Heart left ventricle (tissue), 16 donors: ENCODE measurements at regions not wholly inside any gene's neighbourhood (a gene's known extent, or its start where the extent isn't known, plus 50 kb on each side); places are given as distances from the start of the nearest gene placed in this dataset.

Source experiments
- ATAC-seq, 4 donors: fragments of 200-7000 bp; cut with Tn5 transposase; one replicate each; pipeline ENCODE4 v1.9.1; 2020 to 2022; ENCODE audit warnings: moderate library complexity in 4 of 4, mild to moderate bottlenecking in 3 of 4, moderate number of reproducible peaks in 1 of 4
- DNase-seq, 5 donors: peaks; one replicate each; pipeline ENCODE4 v3.0.0-alpha.2; 2020
- H3K27ac ChIP-seq, 12 donors: fragments of 200-600 bp; sonication (generic) in 4 of 12; one replicate each; pipeline versions ENCODE4 v1.5.0 to v1.8.0; 2016 to 2022; ENCODE audit warnings: mild to moderate bottlenecking in 2 of 12
- H3K27me3 ChIP-seq, 9 donors: fragments of 200-600 bp; sonication (generic) in 2 of 9; one replicate each; pipeline versions ENCODE4 v1.5.1 to v1.8.0; 2016 to 2022; ENCODE audit warnings: mild to moderate bottlenecking in 3 of 9
- H3K36me3 ChIP-seq, 9 donors: fragments of 200-600 bp; sonication (generic) in 2 of 9; one replicate each; pipeline versions ENCODE4 v1.5.0 to v1.8.0; 2018 to 2022; ENCODE audit warnings: mild to moderate bottlenecking in 2 of 9
- H3K4me1 ChIP-seq, 12 donors: fragments of 200-600 bp; sonication (generic) in 4 of 12; one replicate each; pipeline versions ENCODE4 v1.5.0 to v1.8.0; 2016 to 2022; ENCODE audit warnings: mild to moderate bottlenecking in 3 of 12
- H3K4me3 ChIP-seq, 12 donors: fragments of 200-600 bp; sonication (generic) in 4 of 12; one replicate each; pipeline versions ENCODE4 v1.5.0 to v1.8.0; 2017 to 2022; ENCODE audit warnings: mild to moderate bottlenecking in 9 of 12, moderate library complexity in 4 of 12
- H3K9me3 ChIP-seq, 12 donors: fragments of 200-600 bp; sonication (generic) in 4 of 12; one replicate each; pipeline versions ENCODE4 v1.5.0 to v1.8.0; 2016 to 2022; ENCODE audit warnings: mild to moderate bottlenecking in 1 of 12
- CTCF ChIP-seq, 12 donors: fragments of 200-600 bp; sonication (generic) in 4 of 12; IDR thresholded peaks; one replicate each; pipeline versions ENCODE4 v1.5.0 to v1.8.0; 2018 to 2022; ENCODE audit warnings: antibody characterized with exemption in 12 of 12, mild to moderate bottlenecking in 5 of 12
- POLR2A ChIP-seq, 2 donors: fragments of 450-650 bp; IDR thresholded peaks; one replicate each; pipeline ENCODE4 v1.6.1; 2017; ENCODE audit warnings: antibody characterized with exemption in 2 of 2, mild to moderate bottlenecking in 2 of 2, moderate library complexity in 2 of 2
- WGBS, 4 donors: extraction: QIAGEN DNeasy Blood & Tissue Kit in 2 of 4; methylation state at CpG; one replicate each; pipeline versions ENCODE4 v1.1.5 to v1.1.7; 2013 to 2018; 5-methylcytosine and 5-hydroxymethylcytosine counted together
- intact Hi-C, 10 donors: fragments of 100-400 bp; cut with DNase I; formaldehyde crosslinking; loops; one replicate each; pipeline versions ENCODE4 v1.11.1 to v1.14.2; 2022
- donor health status: ischemic (EF 13 %, LVEDD 7.1; RV severe dilation, severe dysfunction).
- donor health status: healthy with polysubstance abuse.
- donor health status: DM: no; HTN: yes; CAD: no.
- donor health status: DM: no; HTN: no; CAD: no.
- donor health status: ischemic (EF 25% LVEDD 6.9; RV normal size, moderate dysfunction).
- donor health status: ischemic (EF 25% LVEDD 5.7; RV mildly dilated, moderate dysfunction).
- donor health status: healthy.
- donor health status: DM: yes; HTN: yes; CAD: no.
- donor health status: ischemic (EF 35%, LVEDD 5.7; RV mildly dilated, moderate dysfunction).
- donor health status: nonischemic (EF 11% LVEDD 7.7; RV severe dilation, severe dysfunction).
- donor health status: DM: yes; HTN: yes; CAD: no.
- donor health status: PGD.
- donor health status: ischemic (EF 29% LVEDD 5.4; RV normal size, mild dysfunction).
- donor health status: nonischemic (EF 23%, LVEDD 6.1; RV moderate dilation, normal function).

- no peaks in the 10 kb centered on the region for H3K9me3 ChIP-seq
- intact Hi-C loops: no loop called here
- ATAC-seq: no peak
- DNase-seq: no peak
- WGBS, 4 donors: 32 to 41% (median 36%) methylated on average over 6 of the region's 6 CpGs
- no peak for TF ChIP-seq POLR2A (IDR thresholded peaks at IDR 0.05)
- no peak for TF ChIP-seq CTCF (IDR thresholded peaks at IDR 0.05)
- H3K27me3 ChIP-seq: peaks cover 0 to 2% (median 0%) of the 10 kb centered on the region in 9 donors
- no peak overlapping the region for H3K27ac ChIP-seq
- no peaks in the 10 kb centered on the region for H3K36me3 ChIP-seq
- no peak overlapping the region for H3K4me3 ChIP-seq
- no peaks in the 10 kb centered on the region for H3K4me1 ChIP-seq
These were observed 231.6 kb downstream of the SOX2 start for GRCh38 chr3:181943285-181943684.

- Histone ChIP-seq H3K27me3 (peaks cover 0 to 2% (median 0%) of the 10 kb centered on the region in 9 donors), H3K4me3 (no peak overlapping the region), H3K36me3 (no peaks in the 10 kb centered on the region), H3K27ac (no peak overlapping the region), H3K4me1 (no peaks in the 10 kb centered on the region), H3K9me3 (no peaks in the 10 kb centered on the region)
- DNase-seq: no peak
- WGBS, 4 donors: 24 to 40% (median 31%) methylated on average over 1 of the region's 1 CpG
- intact Hi-C loops: no loop called here
- no peak for ATAC-seq
- no peak for TF ChIP-seq CTCF (IDR thresholded peaks at IDR 0.05)
- no peak for TF ChIP-seq POLR2A (IDR thresholded peaks at IDR 0.05)
These were observed 235.9 kb downstream of the SOX2 start for GRCh38 chr3:181947606-181948005.

GRCh38 chr3:181948286-181948685 is 236.6 kb downstream of the SOX2 start:
- intact Hi-C loops: no loop called here
- no peaks in the 10 kb centered on the region for H3K36me3 ChIP-seq
- no peak for DNase-seq
- H3K27me3 ChIP-seq: peaks cover 0 to under 1% (median 0%) of the 10 kb centered on the region in 9 donors
- H3K9me3 ChIP-seq: no peaks in the 10 kb centered on the region
- WGBS, 4 donors: 51 to 70% (median 62%) methylated on average over 2 of the region's 2 CpGs
- H3K4me1 ChIP-seq: no peaks in the 10 kb centered on the region
- ATAC-seq: no peak
- no peak overlapping the region for H3K4me3 ChIP-seq
- no peak overlapping the region for H3K27ac ChIP-seq
- TF ChIP-seq CTCF (IDR thresholded peaks at IDR 0.05): no peak

GRCh38 chr3:181952221-181952620 is 240.5 kb downstream of the SOX2 start:
- no peak for ATAC-seq
- Histone ChIP-seq H3K9me3 (no peaks in the 10 kb centered on the region), H3K36me3 (no peaks in the 10 kb centered on the region), H3K27ac (no peak overlapping the region), H3K4me3 (no peak overlapping the region), H3K4me1 (no peaks in the 10 kb centered on the region), H3K27me3 (no peaks in the 10 kb centered on the region)
- TF ChIP-seq POLR2A (IDR thresholded peaks at IDR 0.05) (no peak), CTCF (IDR thresholded peaks at IDR 0.05) (no peak)
- intact Hi-C loops: no loop called here
- no peak for DNase-seq
- WGBS, 4 donors: 81 to 85% (median 83%) methylated on average over 5 of the region's 5 CpGs
